MM.1S (cell line): ENCODE measurements at regions not wholly inside any gene's neighbourhood (a gene's known extent, or its start where the extent isn't known, plus 50 kb on each side); places are given as distances from the start of the nearest gene placed in this dataset.

Experiments used
- DNase-seq: peaks from one replicate; pipeline ENCODE4 v3.0.0-alpha.2; 2015
- H2AFZ ChIP-seq: fragments of 300-600 bp; sonication (generic); 2 replicates; pipeline ENCODE4 v1.6.0; 2016; ENCODE audit warnings: antibody characterized with exemption, low read length
- H3F3A ChIP-seq: fragments of 300-600 bp; sonication (generic); 2 replicates; pipeline ENCODE4 v1.6.1; 2016; ENCODE audit warnings: mild to moderate bottlenecking, antibody characterized with exemption, low read length, moderate library complexity, mixed read lengths; ENCODE audit not compliant: insufficient read depth
- H3K27ac ChIP-seq: fragments of 300-600 bp; sonication (generic); 2 replicates; pipeline ENCODE4 v1.5.1; 2016; ENCODE audit warnings: mild to moderate bottlenecking, low read length
- H3K27me3 ChIP-seq: fragments of 300-600 bp; sonication (generic); replicated peaks from 2 replicates; pipeline ENCODE4 v1.6.0; 2016; ENCODE audit warnings: low read length; ENCODE audit not compliant: insufficient read depth
- H3K36me3 ChIP-seq: fragments of 300-600 bp; sonication (generic); replicated peaks from 2 replicates; pipeline ENCODE4 v1.6.1; 2016; ENCODE audit warnings: mild to moderate bottlenecking, low read length, mixed read lengths; ENCODE audit not compliant: insufficient read depth
- H3K4me1 ChIP-seq: fragments of 300-600 bp; sonication (generic); 2 replicates; pipeline ENCODE4 v1.6.1; 2016; ENCODE audit warnings: low read length, mixed read lengths
- H3K4me2 ChIP-seq: fragments of 300-600 bp; sonication (generic); 2 replicates; pipeline ENCODE4 v1.6.0; 2016; ENCODE audit warnings: low read depth, low read length
- H3K4me3 ChIP-seq: fragments of 300-600 bp; sonication (generic); 2 replicates; pipeline ENCODE4 v1.5.1; 2016; ENCODE audit warnings: low read length, mixed read lengths
- H3K79me2 ChIP-seq: fragments of 300-600 bp; sonication (generic); 2 replicates; pipeline ENCODE4 v1.6.1; 2016; ENCODE audit warnings: mixed run types, low read length, mixed read lengths
- H3K9ac ChIP-seq: fragments of 300-600 bp; sonication (generic); 2 replicates; pipeline ENCODE4 v1.6.1; 2016; ENCODE audit warnings: low read length, mixed read lengths
- H3K9me2 ChIP-seq: fragments of 300-600 bp; sonication (generic); replicated peaks from 2 replicates; pipeline ENCODE4 v1.6.1; 2016; ENCODE audit warnings: mild to moderate bottlenecking, low read length, mixed read lengths; ENCODE audit not compliant: insufficient read depth
- H3K9me3 ChIP-seq: fragments of 300-600 bp; sonication (generic); replicated peaks from 2 replicates; pipeline ENCODE4 v1.6.1; 2016; ENCODE audit warnings: mild to moderate bottlenecking, low read length, mixed read lengths; ENCODE audit not compliant: insufficient read depth
- H4K20me1 ChIP-seq: fragments of 300-600 bp; sonication (generic); 2 replicates; pipeline ENCODE4 v1.6.1; 2016; ENCODE audit warnings: mild to moderate bottlenecking, low read length, moderate library complexity, mixed read lengths; ENCODE audit not compliant: insufficient read depth
- EZH2 ChIP-seq: fragments of 300-600 bp; sonication (generic); optimal IDR thresholded peaks from 2 replicates; pipeline ENCODE3; 2017; ENCODE audit warnings: low read depth, mild to moderate bottlenecking, antibody characterized with exemption, low read length, mixed read lengths
- EZH2phosphoT487 ChIP-seq: fragments of 300-600 bp; sonication (generic); IDR thresholded peaks from 2 replicates; pipeline ENCODE4 v1.6.1; 2018; ENCODE audit warnings: antibody characterized with exemption, low read length
- TF ChIP-seq, protein P1 (sequence below): fragments of 300-600 bp; sonication (generic); IDR thresholded peaks from 2 replicates; pipeline ENCODE4 v1.5.1; 2016; ENCODE audit warnings: antibody characterized with exemption, low read length, mixed read lengths

DNA sequence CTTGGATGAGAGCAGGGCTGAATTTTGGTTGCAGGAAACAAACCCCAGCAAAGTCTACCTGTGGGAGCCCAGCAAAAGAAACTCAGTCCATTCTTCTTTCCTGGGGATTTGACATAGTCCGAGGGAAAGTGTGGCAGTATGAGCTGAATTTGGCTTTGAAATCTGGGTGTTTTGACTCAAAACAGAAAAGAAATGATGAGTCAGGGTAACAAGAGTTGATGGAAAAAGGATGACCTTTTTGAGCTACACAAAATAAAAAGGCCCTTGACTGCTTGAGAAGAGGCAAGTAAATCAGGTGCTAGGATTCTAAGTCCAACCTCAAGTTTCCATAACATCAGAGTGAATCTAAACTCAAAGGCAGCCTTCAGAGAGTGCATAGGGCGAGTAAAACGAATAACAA is 163.3 kb upstream of the BMP2 start:
- Histone ChIP-seq H3K79me2 (no peaks in the 10 kb centered on the region), H3K4me3 (no peak overlapping the region), H3K4me2 (no peak overlapping the region), H3K9me3 (no peaks in the 10 kb centered on the region), H2AFZ (no peak overlapping the region), H3K36me3 (no peaks in the 10 kb centered on the region), H3K27me3 (no peaks in the 10 kb centered on the region), H3K27ac (no peak overlapping the region), H3F3A (no peaks in the 10 kb centered on the region), H3K4me1 (no peaks in the 10 kb centered on the region), H3K9me2 (no peaks in the 10 kb centered on the region), H4K20me1 (no peaks in the 10 kb centered on the region), H3K9ac (no peak overlapping the region)
- no peak for DNase-seq
- TF ChIP-seq, protein P1, sequence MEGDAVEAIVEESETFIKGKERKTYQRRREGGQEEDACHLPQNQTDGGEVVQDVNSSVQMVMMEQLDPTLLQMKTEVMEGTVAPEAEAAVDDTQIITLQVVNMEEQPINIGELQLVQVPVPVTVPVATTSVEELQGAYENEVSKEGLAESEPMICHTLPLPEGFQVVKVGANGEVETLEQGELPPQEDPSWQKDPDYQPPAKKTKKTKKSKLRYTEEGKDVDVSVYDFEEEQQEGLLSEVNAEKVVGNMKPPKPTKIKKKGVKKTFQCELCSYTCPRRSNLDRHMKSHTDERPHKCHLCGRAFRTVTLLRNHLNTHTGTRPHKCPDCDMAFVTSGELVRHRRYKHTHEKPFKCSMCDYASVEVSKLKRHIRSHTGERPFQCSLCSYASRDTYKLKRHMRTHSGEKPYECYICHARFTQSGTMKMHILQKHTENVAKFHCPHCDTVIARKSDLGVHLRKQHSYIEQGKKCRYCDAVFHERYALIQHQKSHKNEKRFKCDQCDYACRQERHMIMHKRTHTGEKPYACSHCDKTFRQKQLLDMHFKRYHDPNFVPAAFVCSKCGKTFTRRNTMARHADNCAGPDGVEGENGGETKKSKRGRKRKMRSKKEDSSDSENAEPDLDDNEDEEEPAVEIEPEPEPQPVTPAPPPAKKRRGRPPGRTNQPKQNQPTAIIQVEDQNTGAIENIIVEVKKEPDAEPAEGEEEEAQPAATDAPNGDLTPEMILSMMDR, result no peak
- no peak for TF ChIP-seq EZH2phosphoT487
- TF ChIP-seq EZH2, result no peak

DNA sequence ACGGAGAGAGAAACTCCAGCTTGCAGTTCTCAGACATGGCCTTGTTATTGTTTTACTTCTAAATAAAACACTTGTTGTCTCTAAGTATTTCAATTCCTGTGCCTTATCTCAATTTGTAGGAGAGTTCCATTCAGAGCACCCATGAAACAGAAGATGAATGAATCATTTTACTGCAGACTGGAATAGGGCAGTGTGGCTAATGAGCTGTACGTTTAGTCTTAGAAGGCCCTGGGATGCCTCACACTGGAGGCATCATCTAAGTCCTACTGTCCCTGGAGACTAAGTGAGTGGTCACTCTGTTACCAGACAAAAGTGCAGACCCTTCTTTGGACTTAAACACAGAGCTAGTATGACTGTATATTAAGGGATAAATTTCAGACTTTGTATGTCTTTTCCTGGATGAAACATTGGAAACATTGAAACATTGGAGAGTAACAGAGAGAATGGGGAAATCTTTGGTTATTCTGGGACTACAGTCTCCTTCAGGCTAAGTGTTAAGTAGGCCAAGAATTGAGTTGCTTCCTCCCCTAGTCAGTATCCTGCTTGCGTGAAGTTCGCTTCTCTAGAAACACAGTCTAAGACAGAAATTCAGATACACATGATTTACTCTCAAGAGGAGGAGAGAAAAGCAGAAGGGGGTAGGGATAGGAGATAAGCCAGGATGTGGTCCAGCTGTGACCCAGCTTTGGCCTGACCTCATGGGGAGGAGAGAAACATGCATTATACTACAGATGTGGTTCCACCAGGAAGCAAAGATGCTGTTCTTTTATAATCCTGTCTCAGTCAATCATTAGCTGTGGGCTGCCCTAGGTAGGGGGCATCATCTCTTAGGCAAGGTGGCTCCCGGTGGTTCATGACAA is 167.4 kb upstream of the BMP2 start:
- H2AFZ ChIP-seq, result no peak overlapping the region

DNA sequence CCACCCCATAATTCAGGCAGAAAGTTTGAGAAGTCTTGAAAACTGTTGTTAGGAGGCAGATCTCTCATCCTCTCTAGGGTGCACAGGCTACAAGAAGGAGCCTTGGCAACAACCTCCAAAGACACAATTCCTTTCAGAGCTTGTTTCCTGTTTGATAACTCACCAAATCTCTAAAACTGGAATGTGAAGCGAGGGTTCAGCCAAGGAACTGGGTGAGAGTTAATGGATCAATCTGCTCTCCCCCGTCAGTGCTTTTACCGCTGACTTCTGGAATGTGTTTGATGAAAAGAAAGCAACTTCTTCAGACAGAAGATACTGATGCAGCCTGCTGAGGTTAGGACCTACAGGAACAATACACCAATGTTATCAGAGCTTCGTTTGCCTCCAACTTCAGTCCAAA is 171.8 kb upstream of the BMP2 start:
- no peaks in the 10 kb centered on the region for H3K36me3 ChIP-seq
- no peaks in the 10 kb centered on the region for H3K27me3 ChIP-seq
- TF ChIP-seq EZH2phosphoT487, result no peak
- TF ChIP-seq, protein P1, result no peak
- TF ChIP-seq EZH2, result no peak
- no peaks in the 10 kb centered on the region for H3K9me2 ChIP-seq
- H3K9me3 ChIP-seq, result no peaks in the 10 kb centered on the region
- H3K4me1 ChIP-seq, result no peaks in the 10 kb centered on the region
- no peaks in the 10 kb centered on the region for H4K20me1 ChIP-seq
- DNase-seq, result no peak
- no peak overlapping the region for H3K9ac ChIP-seq
- no peak overlapping the region for H2AFZ ChIP-seq
- H3K79me2 ChIP-seq, result no peaks in the 10 kb centered on the region
- H3K4me2 ChIP-seq, result no peak overlapping the region
- no peak overlapping the region for H3K4me3 ChIP-seq
- no peak overlapping the region for H3K27ac ChIP-seq
- no peaks in the 10 kb centered on the region for H3F3A ChIP-seq

More for the DNA sequence above, 167.4 kb upstream of the BMP2 start:
- Histone ChIP-seq H3K4me3 (no peak overlapping the region), H3K4me1 (no peaks in the 10 kb centered on the region), H3K27me3 (no peaks in the 10 kb centered on the region), H4K20me1 (no peaks in the 10 kb centered on the region), H3K9me2 (no peaks in the 10 kb centered on the region), H3K79me2 (no peaks in the 10 kb centered on the region), H3K9ac (no peak overlapping the region), H3F3A (no peaks in the 10 kb centered on the region), H3K9me3 (no peaks in the 10 kb centered on the region), H3K27ac (no peak overlapping the region), H3K36me3 (no peaks in the 10 kb centered on the region), H3K4me2 (no peak overlapping the region)
- no peak for DNase-seq
- TF ChIP-seq EZH2 (no peak), EZH2phosphoT487 (no peak)
- TF ChIP-seq, protein P1, result no peak
